GM12875 (cell line): ENCODE measurements at regions not wholly inside any gene's neighbourhood (a gene's known extent, or its start where the extent isn't known, plus 50 kb on each side); places are given as distances from the start of the nearest gene placed in this dataset.

Source experiments
- H3K4me3 ChIP-seq: one replicate; pipeline ENCODE4 v1.5.1; 2011; ENCODE audit warnings: low read depth, low read length, control low read depth
- TF ChIP-seq, protein P1 (sequence below): IDR thresholded peaks from 2 replicates; pipeline ENCODE4 v1.5.1; 2011; ENCODE audit warnings: low read depth, mild to moderate bottlenecking, control low read depth, inconsistent platforms, low read length, moderate library complexity, borderline replicate concordance; ENCODE audit not compliant: insufficient read depth

DNA sequence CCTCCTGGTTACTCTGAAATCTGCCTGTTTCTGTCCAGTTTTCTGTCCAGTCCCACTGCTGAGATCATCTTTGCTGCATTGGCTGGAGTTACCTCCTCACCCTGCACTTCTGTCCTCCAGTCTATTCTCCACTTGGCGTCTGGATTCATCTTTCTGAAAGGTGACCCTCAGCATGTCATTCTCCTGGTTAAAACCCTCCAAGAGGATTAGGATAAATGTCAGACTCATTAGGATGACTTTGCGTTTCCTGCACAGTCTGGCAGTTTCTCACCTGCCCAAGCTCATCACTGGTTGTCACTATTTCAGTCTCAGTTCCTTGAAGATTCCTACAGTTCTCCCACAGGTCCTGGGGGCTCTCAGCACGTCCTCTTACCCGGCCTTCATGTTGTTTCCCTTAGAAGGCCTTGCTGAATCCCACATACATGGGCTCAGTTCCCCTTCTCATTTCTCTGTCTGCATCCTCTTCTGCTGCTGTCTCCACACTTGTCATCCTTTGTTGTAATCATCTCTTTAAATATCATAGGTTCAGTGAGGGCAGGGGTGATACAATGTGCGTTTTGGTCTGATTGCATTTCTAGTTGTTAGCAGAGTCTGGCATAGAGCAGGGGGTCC lies 374.8 kb downstream of the QKI start:
- no peak overlapping the region for H3K4me3 ChIP-seq
- TF ChIP-seq, protein P1, sequence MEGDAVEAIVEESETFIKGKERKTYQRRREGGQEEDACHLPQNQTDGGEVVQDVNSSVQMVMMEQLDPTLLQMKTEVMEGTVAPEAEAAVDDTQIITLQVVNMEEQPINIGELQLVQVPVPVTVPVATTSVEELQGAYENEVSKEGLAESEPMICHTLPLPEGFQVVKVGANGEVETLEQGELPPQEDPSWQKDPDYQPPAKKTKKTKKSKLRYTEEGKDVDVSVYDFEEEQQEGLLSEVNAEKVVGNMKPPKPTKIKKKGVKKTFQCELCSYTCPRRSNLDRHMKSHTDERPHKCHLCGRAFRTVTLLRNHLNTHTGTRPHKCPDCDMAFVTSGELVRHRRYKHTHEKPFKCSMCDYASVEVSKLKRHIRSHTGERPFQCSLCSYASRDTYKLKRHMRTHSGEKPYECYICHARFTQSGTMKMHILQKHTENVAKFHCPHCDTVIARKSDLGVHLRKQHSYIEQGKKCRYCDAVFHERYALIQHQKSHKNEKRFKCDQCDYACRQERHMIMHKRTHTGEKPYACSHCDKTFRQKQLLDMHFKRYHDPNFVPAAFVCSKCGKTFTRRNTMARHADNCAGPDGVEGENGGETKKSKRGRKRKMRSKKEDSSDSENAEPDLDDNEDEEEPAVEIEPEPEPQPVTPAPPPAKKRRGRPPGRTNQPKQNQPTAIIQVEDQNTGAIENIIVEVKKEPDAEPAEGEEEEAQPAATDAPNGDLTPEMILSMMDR: no peak

DNA sequence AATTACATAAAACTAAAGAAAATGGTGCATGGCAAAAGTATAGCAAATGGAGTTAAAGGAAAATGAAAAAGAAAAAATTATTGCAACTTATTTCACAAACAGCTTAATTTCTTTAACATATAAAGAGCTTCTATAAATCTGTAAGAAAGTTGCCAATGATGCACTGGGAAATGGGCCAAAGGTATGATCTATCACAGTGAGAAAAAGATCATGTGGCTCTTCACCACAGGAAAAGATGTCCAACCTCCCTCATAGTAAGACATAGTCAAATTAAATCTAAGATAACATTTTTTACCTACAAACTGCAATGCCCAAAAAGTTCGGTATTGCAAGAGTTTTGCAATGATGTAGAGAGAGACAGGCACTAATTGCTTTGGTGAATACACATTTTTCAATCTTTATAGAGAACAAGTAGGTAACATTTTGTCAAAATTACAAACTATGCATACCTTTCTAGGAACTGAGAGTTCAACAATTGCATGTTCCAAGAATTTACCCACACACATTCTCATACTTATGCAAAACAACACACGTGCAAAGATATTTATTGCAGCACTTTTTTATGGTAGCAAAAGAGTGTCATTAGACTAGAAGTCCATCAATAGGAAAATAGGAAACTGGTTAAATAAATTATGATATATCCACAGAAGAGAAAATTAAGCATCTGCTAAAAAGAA lies 372.6 kb downstream of the QKI start:
- TF ChIP-seq, protein P1: no peak
- H3K4me3 ChIP-seq: no peak overlapping the region

DNA sequence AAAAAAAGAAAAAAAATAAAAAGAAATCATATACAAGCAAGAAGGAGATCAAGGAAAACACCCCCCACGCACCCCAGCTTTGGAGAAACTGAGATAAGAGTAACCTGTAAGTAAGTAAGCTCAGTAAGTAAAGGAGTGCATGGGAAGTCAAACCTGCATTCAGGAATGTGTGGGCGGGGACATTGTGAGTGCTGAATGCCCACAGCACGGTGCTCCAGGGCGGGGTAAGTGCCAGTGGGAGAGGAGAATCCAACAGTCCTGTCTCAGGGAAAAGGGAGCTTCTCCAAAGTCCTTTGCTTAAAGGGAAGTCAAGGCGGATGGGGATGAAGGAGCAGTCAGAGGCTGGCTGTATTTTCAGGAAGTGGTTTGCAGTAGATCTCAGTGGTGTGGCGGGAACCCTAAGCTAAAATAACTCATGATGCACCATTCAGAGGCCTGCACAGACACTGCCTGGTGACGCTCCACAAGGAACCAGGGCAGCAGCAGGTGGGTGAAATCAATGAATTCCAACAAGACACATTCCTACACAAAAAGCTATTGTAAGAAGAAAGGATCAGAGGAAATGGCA lies 368.0 kb downstream of the QKI start:
- TF ChIP-seq, protein P1: no peak
- H3K4me3 ChIP-seq: no peak overlapping the region

DNA sequence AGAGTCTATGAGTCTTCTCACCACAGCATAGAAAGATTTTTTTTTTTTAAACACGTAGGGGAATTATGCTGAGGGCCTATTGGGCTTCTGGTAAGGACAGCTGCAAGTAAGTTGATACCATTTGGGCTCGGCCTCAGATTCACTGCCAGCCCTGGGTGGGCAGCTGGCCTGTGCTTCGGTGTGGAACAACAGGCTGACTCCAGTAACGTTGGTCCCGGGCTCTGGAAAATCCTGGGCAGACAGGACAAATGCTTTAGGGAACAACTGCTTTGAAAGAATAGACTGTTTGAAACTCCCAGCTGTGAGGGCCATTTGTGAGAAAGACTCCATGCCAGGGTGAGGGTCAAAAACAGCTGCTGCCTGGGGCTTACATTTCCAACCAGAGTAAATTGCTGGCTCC lies 366.5 kb downstream of the QKI start:
- no peak overlapping the region for H3K4me3 ChIP-seq
- TF ChIP-seq, protein P1: no peak

DNA sequence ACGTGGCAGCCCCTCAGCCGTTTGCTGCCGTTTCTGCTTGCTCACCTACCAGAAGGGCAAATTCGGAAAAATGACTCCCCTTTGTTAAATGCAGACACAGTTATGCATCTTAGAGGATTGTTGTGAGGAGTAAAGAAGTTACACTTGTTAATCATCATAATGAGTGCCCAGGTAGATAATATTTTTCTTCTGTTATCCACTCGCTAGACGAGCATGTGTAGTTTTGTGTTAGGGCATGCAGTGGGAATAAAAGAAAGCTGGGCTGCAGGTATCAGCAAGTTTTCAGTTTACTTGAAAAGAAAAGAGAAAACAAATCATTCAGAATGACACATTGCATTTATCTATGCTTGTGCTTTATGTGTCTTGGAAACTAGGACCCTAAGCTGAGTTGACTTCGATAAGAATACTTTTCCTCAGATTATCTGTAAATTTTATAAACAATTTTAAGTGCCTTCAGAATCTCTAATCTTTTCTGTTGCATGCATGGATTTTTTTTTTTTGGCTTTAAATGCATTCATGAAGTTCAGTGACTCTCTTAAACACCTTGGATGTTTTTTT lies 365.3 kb downstream of the QKI start:
- TF ChIP-seq, protein P1: no peak
- H3K4me3 ChIP-seq: no peak overlapping the region

DNA sequence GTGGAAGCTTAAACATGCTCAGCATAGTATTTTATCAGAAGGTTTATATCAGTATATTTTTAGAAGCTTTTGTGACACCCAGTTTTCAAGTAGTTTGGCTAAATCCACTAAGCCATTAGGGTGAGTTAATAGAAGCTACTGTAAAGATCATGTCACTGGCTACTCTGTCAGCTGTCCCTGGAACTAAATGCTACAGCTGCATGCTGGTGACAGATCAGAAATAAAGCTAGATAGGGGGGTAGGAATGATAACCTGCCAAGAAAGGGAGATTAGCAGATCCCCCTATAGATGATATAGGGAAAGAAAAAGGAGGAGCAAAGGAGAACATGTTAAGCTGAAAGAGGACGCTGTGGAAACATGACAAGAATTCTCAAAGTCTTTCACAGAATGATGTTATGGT lies 363.2 kb downstream of the QKI start:
- no peak overlapping the region for H3K4me3 ChIP-seq
- TF ChIP-seq, protein P1: no peak
